GM23338 (cell line): ENCODE measurements at regions not wholly inside any gene's neighbourhood (a gene's known extent, or its start where the extent isn't known, plus 50 kb on each side); places are given as distances from the start of the nearest gene placed in this dataset.

ENCODE experiments used
- ATAC-seq: fragments of 200-7000 bp; cut with Tn5 transposase; 3 replicates; pipeline ENCODE4 v1.9.1; 2020
- DNase-seq: peaks from one replicate; pipeline ENCODE4 v3.0.0-alpha.2; 2015; ENCODE audit warnings: low spot score
- H2AFZ ChIP-seq: fragments of 200-600 bp; sonication (generic); 2 replicates; pipeline ENCODE4 v1.8.0; 2016; ENCODE audit warnings: antibody characterized with exemption, mild to moderate bottlenecking, moderate library complexity
- H3F3A ChIP-seq: fragments of 200-600 bp; sonication (generic); replicated peaks from 2 replicates; pipeline ENCODE4 v1.8.0; 2017; ENCODE audit warnings: antibody characterized with exemption, mixed run types, low read depth
- H3K27ac ChIP-seq: fragments of 200-600 bp; sonication (generic); 2 replicates; pipeline ENCODE4 v1.6.1; 2016; ENCODE audit warnings: low read depth
- H3K27me3 ChIP-seq: fragments of 200-600 bp; sonication (generic); 2 replicates; pipeline ENCODE4 v1.8.0; 2016; ENCODE audit warnings: mild to moderate bottlenecking, mixed run types, moderate library complexity; ENCODE audit not compliant: insufficient read depth
- H3K36me3 ChIP-seq: fragments of 200-600 bp; sonication (generic); 2 replicates; pipeline ENCODE4 v1.8.0; 2016; ENCODE audit warnings: mild to moderate bottlenecking; ENCODE audit not compliant: insufficient read depth
- H3K4me1 ChIP-seq: fragments of 200-600 bp; sonication (generic); 2 replicates; pipeline ENCODE4 v1.8.0; 2016; ENCODE audit warnings: mild to moderate bottlenecking, moderate library complexity; ENCODE audit not compliant: insufficient read depth
- H3K4me2 ChIP-seq: fragments of 200-600 bp; sonication (generic); 2 replicates; pipeline ENCODE4 v1.7.1; 2017; ENCODE audit warnings: mixed run types
- H3K4me3 ChIP-seq: fragments of 200-600 bp; sonication (generic); 2 replicates; pipeline ENCODE4 v1.6.1; 2016; ENCODE audit warnings: mixed run types
- H3K79me2 ChIP-seq: fragments of 200-600 bp; sonication (generic); replicated peaks from 2 replicates; pipeline ENCODE4 v1.8.0; 2017; ENCODE audit warnings: mild to moderate bottlenecking; ENCODE audit not compliant: insufficient read depth
- H3K9me2 ChIP-seq: fragments of 200-600 bp; sonication (generic); 2 replicates; pipeline ENCODE4 v1.8.0; 2017; ENCODE audit not compliant: insufficient read depth
- H4K20me1 ChIP-seq: fragments of 200-600 bp; sonication (generic); replicated peaks from 2 replicates; pipeline ENCODE4 v1.8.0; 2017; ENCODE audit warnings: mild to moderate bottlenecking; ENCODE audit not compliant: insufficient read depth
- H3K27ac Mint-ChIP-seq: 2 replicates; pipeline ENCODE4 v1.8.0; 2020; ENCODE audit warnings: inconsistent platforms, mild to moderate bottlenecking, moderate library complexity, mixed read lengths
- H3K27me3 Mint-ChIP-seq: 3 replicates; pipeline ENCODE4 v1.8.0; 2022; ENCODE audit warnings: low read depth, mild to moderate bottlenecking, moderate library complexity, mixed read lengths, inconsistent platforms; ENCODE audit not compliant: insufficient read depth, poor library complexity
- H3K36me3 Mint-ChIP-seq: 3 replicates; pipeline ENCODE4 v1.8.0; 2021; ENCODE audit warnings: low read depth, mild to moderate bottlenecking, inconsistent platforms, moderate library complexity, mixed read lengths
- H3K4me1 Mint-ChIP-seq: 3 replicates; pipeline ENCODE4 v1.8.0; 2020; ENCODE audit warnings: mild to moderate bottlenecking, inconsistent platforms, mixed read lengths
- H3K4me3 Mint-ChIP-seq: 3 replicates; pipeline ENCODE4 v1.8.0; 2021; ENCODE audit warnings: moderate library complexity, mild to moderate bottlenecking, inconsistent platforms, mixed read lengths
- H3K9me3 Mint-ChIP-seq: 3 replicates; pipeline ENCODE4 v1.8.0; 2020; ENCODE audit warnings: moderate library complexity, mild to moderate bottlenecking, inconsistent platforms, mixed read lengths
- CREB1 ChIP-seq: fragments of 250-450 bp; sonication (Bioruptor Pico); IDR thresholded peaks from 2 replicates; pipeline ENCODE4 v1.5.0; 2020; ENCODE audit warnings: low read depth, mild to moderate bottlenecking, moderate library complexity
- CTCF ChIP-seq, 2 experiments: fragments of 200-600 bp in 1 of 2; sonication (generic) in 1 of 2; conservative IDR thresholded peaks; 2 replicates each; pipeline versions ENCODE4 v1.5.1 to v1.6.1; 2016 to 2017; ENCODE audit warnings: antibody characterized with exemption in 2 of 2, low read depth in 2 of 2, mild to moderate bottlenecking in 2 of 2, moderate library complexity in 1 of 2
- ETS1 ChIP-seq: IDR thresholded peaks from 2 replicates; pipeline ENCODE4 v1.6.1; 2016; ENCODE audit warnings: antibody characterized with exemption
- EZH2 ChIP-seq: fragments of 200-600 bp; sonication (generic); IDR thresholded peaks from one replicate; pipeline ENCODE4 v1.8.0; 2017; ENCODE audit warnings: antibody characterized with exemption, mild to moderate bottlenecking, low read depth; ENCODE audit not compliant: unreplicated experiment
- EZH2phosphoT487 ChIP-seq: fragments of 200-600 bp; sonication (generic); IDR thresholded peaks from one replicate; pipeline ENCODE4 v1.8.1; 2018; ENCODE audit warnings: antibody characterized with exemption; ENCODE audit not compliant: unreplicated experiment
- JUNB ChIP-seq: IDR thresholded peaks from one replicate; pipeline ENCODE4 v1.6.1; 2016; ENCODE audit warnings: antibody characterized with exemption; ENCODE audit not compliant: unreplicated experiment
- NANOG ChIP-seq: IDR thresholded peaks from 2 replicates; pipeline ENCODE4 v1.6.1; 2016; ENCODE audit warnings: antibody characterized with exemption, borderline replicate concordance
- POLR2AphosphoS5 ChIP-seq: IDR thresholded peaks from 2 replicates; pipeline ENCODE4 v1.6.1; 2016; ENCODE audit warnings: antibody characterized with exemption, low read depth
- REST ChIP-seq: IDR thresholded peaks from one replicate; pipeline ENCODE4 v1.6.1; 2018; ENCODE audit warnings: antibody characterized with exemption; ENCODE audit not compliant: unreplicated experiment
- STAT1 ChIP-seq: IDR thresholded peaks from one replicate; pipeline ENCODE4 v1.6.1; 2016; ENCODE audit warnings: antibody characterized with exemption; ENCODE audit not compliant: unreplicated experiment
- ZNF114 ChIP-seq: fragments of 250-450 bp; sonication (Bioruptor Pico); IDR thresholded peaks from 2 replicates; pipeline ENCODE4 v1.5.0; 2020; ENCODE audit warnings: mild to moderate bottlenecking, moderate library complexity
- ZNF331 ChIP-seq: fragments of 250-450 bp; sonication (Bioruptor Pico); IDR thresholded peaks from 2 replicates; pipeline ENCODE4 v1.5.0; 2020; ENCODE audit warnings: low read depth, mild to moderate bottlenecking, moderate library complexity
- ZNF462 ChIP-seq: fragments of 250-450 bp; sonication (Bioruptor Pico); IDR thresholded peaks from 2 replicates; pipeline ENCODE4 v1.5.0; 2020; ENCODE audit warnings: mild to moderate bottlenecking, moderate library complexity

- no peak overlapping the region for H3K4me3 Mint-ChIP-seq
- H3K27me3 Mint-ChIP-seq, result no peaks in the 10 kb centered on the region
- Histone ChIP-seq H3K4me3 (no peak overlapping the region), H3K27me3 (no peaks in the 10 kb centered on the region), H3F3A (no peaks in the 10 kb centered on the region), H3K79me2 (no peaks in the 10 kb centered on the region), H3K9me2 (no peaks in the 10 kb centered on the region), H4K20me1 (no peaks in the 10 kb centered on the region), H2AFZ (no peak overlapping the region), H3K36me3 (no peaks in the 10 kb centered on the region), H3K27ac (no peak overlapping the region), H3K4me2 (no peak overlapping the region), H3K4me1 (no peaks in the 10 kb centered on the region)
- TF ChIP-seq EZH2 (no peak), CTCF (conservative IDR thresholded peaks at IDR 0.05; ENCODE audit: low read depth in 2 of 2) (no peak), EZH2phosphoT487 (no peak), JUNB (no peak), ZNF331 (CRISPR knock-in tag) (no peak), ZNF462 (CRISPR knock-in tag) (no peak), CREB1 (CRISPR knock-in tag) (no peak), STAT1 (no peak), ZNF114 (CRISPR knock-in tag) (no peak), NANOG (no peak), REST (no peak), ETS1 (no peak), POLR2AphosphoS5 (no peak)
- H3K27ac Mint-ChIP-seq, result no peak overlapping the region
- ATAC-seq (no peak), DNase-seq (no peak)
- no peaks in the 10 kb centered on the region for H3K9me3 Mint-ChIP-seq
- no peaks in the 10 kb centered on the region for H3K36me3 Mint-ChIP-seq
- no peaks in the 10 kb centered on the region for H3K4me1 Mint-ChIP-seq
Observed at GRCh38 chr17:20771104-20771503, 191.6 kb downstream of the CDRT15L2 start.
